NOMO-1 treated with dmso at 0.1 percent for 144 hours (cell line): ENCODE measurements at regions not wholly inside any gene's neighbourhood (a gene's known extent, or its start where the extent isn't known, plus 50 kb on each side); places are given as distances from the start of the nearest gene placed in this dataset.
"Not testable (repeated sequence)": the region's sequence is repeated elsewhere in the genome, so short reads cannot be mapped to it uniquely, and the experiment has no call there.

Source experiments
- DNase-seq: peaks from one replicate; lab custom pipeline; 2025; ENCODE audit not compliant: unreplicated experiment; lab: John Stamatoyannopoulos, UW

DNA sequence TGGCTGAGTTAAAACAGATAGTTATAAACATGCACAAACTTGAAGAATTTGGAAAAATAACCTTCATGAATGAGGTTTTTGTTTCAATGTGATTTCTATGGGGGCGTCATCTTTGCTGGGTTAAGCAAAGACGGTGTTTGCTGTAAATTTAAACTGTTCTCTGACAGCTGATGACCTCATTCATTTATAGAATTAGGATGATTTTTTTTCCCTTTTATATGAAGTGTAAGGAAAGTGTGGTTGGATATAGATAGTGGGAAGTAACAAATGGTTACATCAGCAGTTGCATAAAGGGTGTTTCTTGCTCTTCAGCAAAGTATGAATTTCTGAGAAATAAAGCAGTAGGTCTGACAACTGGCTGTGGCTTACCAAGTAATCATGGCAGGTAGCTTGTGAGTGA, 137.2 kb upstream of the CENPW start:
- no peak for DNase-seq

DNA sequence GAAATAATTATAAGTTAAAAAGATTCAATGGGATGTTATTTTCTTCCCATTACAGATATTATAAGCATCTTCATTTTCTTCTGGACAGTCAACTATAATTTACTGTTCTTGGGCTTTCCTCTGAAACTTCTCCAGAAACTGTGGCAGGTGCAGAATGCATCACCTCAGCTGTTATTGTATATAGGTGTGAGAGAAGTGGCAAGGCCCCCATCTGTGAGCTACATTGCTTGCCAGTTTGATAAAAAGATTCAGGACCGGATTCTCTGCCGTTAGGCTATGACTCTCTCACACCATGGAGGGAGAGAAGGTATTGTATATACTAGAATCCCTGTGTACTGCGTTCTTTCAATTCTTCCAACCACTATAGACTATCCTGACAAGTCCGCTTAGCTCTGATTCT, 135.8 kb upstream of the CENPW start:
- no peak for DNase-seq

GRCh38 chr6:126204598-126204997, 135.3 kb upstream of the CENPW start:
- DNase-seq, result no peak

DNA sequence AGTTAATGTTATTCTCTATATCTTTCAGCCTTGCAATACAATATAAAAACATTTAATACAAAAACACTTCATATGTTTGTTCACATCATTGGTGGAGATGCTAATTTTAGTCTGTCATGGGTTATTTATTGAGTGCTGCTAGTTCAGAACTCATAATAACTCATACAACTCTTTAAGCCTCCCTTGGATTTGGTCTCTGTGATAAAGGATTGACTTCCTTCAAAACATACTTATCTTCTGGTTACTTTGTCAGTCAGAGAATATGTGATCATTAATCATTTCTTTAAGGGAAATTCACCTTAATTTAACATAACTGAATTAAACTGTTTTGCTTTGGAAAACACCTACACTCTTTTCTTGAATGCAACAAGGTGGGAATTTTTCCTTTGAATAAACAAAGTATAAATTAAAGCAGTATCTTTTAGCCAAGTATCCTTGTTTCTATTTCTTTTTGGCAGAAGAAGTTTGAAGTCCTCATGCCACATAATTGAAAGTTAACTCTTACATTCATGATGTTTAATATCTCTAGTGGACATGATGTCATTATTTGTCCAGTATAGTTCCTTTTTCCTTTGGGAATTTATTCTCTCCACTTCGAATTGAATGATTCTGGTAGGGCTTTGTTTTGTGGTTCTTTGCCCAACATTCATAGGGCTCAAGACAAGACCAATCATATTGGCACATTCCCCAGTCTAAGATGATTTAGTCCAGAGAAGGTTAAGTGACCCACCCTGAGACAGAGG, 133.2 kb upstream of the CENPW start:
- DNase-seq, result no peak

DNA sequence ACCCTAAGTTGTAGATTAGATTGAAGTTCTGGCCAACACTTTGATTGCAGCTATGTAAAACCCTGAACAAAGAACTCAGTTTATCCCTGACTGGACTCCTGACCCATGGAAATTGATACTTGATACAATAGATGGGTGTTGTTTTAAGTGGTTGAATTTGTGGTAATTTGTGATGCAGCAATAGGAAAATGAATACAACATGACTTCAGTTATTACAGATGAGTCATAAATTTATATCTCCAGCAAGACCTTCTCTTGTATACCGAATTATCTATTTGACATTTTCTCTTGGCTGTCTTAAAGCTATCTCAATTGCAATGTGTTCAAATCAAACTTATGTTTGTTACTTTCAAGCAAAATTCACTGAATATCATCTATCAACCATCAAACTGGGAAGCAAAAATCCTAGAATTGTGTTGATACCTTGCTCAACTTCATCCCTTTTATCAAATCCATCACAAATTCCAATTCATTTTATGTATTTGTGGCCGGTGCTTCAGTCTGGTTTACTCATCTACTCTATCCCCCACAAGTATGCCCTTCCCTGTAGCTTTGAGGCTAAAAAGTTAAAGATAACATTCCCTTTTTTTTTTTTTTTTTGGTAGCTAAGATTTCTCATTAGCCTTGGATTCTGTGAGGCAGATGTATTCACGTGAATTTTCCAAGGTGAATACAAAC, 129.4 kb upstream of the CENPW start:
- DNase-seq, result no peak

GRCh38 chr6:126217497-126217896, 122.4 kb upstream of the CENPW start:
- DNase-seq, result no peak

DNA sequence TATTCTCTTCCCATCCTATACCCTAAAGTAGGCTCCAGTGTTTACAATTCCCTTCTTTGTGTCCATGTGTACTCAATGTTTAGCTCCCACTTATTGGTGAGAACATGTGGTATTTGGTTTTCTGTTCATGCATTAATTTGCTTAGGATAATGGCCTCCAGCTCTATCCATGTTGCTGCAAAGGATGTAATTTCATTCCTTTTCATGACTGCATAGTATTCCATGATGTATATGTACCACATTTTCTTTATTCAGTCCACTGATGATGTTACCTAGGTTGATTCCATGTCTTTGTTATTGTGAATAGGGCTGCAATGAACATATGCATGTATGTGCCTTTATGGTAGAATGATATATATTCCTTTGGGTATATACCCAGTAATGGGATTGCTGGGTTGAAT, 119.0 kb upstream of the CENPW start:
- DNase-seq, result not testable (repeated sequence)

- no peak for DNase-seq
Measured at GRCh38 chr6:126227833-126228702, 111.8 kb upstream of the CENPW start.

GRCh38 chr6:126232671-126233070, 107.2 kb upstream of the CENPW start:
- DNase-seq, result no peak

DNA sequence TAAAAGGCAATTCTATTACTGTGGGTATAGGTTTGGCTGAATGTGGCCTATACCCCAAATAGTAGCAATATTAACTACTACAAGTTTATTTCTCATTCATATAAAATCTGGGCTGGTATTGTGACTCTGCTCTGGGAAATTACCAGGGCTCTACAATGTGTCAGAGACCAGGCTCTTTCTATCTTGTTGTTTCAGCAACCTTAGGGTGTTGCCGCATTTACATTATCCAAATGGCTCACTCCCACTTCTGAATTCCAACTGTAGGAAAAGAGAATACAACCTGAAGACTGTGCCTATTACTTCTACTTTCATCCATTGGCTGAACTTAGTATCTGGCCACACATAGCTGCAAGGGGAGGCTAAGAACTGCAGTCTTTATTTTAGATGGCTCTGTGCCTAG, 106.7 kb upstream of the CENPW start:
- DNase-seq, result no peak

GRCh38 chr6:126235363-126235762, 104.6 kb upstream of the CENPW start:
- DNase-seq, result no peak

GRCh38 chr6:126245077-126245476, 94.8 kb upstream of the CENPW start:
- no peak for DNase-seq

- no peak for DNase-seq
Measured at GRCh38 chr6:126252154-126252553, 87.8 kb upstream of the CENPW start.

GRCh38 chr6:126253431-126253830, 86.5 kb upstream of the CENPW start:
- no peak for DNase-seq

DNA sequence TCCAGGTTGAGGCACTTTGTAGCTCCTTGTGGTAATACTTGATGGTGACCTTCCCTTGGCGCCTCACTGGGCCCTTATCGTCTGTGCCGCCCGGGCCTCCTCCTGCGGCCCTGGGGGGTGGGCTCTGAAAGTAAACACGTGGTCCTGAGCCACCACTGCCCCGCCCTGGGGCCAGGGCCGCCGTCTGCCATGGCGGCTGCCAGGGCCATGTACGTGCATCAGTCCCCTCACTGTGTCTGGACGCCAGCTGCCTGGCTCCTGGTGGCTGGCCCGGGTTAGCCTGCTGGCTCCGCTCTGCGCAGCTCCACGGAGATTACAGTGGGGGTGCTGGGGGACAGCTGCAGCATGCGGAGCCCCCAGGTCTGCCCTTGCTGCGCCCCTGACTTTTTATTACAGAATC, 81.8 kb upstream of the CENPW start:
- DNase-seq, result no peak

DNA sequence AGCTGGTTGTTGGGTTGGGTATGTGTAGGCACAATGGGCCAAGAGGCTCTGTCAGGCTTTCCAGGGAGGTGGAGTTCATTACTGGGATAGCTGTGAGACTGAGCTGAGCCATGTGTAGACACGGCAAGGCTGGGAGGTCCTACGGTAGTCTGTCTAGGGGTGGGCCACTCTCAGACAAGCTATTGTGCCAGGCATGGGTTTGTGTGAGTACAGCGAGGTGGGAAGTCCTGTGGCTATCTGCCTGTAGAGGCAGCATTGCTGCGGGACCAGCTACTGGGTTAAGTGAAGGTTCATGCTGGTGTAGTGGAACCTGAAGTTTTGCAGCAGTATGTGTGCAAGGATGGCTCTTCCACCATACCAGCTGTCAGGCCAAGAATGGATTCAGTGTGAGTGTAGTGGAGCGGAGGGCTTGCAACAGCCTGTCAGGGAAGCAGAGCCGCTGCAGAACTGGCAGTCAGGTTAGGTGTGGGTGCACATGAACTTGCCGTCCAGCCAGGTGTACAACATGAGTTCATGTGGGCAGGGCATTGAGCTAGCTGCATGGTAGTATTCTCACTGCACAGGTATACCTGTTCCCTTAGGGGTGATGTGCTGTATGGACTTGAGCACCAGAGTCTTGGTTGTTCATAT, 78.0 kb upstream of the CENPW start:
- DNase-seq, result no peak

DNA sequence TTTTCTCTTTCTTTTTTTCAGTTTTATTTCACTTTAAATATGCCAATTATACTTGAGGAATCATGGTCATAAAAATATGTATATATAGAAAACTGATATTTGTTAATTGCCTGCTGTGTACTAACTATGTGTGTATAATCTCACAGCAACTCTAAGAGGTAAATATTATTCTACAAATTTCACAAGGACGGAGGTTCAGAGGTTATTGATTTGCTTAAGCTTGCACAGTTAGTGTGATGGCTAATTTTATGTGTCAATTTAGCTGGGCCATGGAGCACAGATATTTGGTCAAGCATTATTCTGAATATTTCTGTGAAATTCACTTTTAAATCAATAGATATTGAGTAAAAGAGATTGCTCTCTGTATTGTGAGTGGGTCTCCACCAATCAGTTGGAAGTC, 75.7 kb upstream of the CENPW start:
- no peak for DNase-seq

DNA sequence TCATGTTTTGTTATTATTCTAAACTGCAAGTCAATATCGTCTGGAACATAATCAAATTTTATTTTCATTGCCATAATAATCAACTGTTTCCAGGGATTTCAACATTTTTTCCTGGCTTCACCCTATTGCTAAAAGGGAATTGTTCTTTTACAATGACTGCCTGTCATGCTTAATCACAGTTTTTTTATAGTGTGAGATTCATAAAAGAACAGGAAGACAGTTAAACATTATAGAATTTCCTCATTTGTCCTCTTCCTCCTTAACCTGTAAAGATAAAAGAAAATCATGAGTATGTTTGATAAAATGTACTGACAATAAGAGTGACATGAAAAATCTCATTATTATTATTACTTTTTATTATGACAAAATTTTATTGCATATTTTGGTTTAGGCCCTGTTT, 73.3 kb upstream of the CENPW start:
- DNase-seq, result no peak

DNA sequence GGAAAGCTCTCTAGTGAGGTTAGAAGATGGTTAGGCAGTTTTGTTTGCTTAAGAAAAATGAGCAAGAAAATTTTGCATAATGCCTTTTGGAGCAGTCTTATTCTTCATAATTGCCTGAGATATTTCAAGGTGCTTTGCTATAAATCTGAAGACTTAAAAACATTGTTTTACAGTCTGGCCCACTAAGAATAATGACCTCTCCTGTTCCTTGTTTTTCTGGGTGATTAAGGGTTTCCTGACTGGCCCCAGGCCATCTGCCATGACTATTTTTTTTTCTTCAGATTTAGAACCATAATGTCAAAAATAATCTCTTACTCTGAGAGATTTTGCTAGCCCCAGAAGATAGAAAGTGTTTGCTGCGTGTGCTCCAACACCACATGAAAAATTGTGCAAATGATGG, 72.3 kb upstream of the CENPW start:
- DNase-seq, result no peak

- no peak for DNase-seq
Measured at GRCh38 chr6:126268092-126268491, 71.8 kb upstream of the CENPW start.

- DNase-seq, result no peak
Measured at GRCh38 chr6:126280287-126280686, 59.6 kb upstream of the CENPW start.
